PFSK-1 (cell line): ENCODE measurements at regions not wholly inside any gene's neighbourhood (a gene's known extent, or its start where the extent isn't known, plus 50 kb on each side); places are given as distances from the start of the nearest gene placed in this dataset.

Experiments used
- POLR2AphosphoS5 ChIP-seq: IDR thresholded peaks from 2 replicates; pipeline ENCODE4 v1.6.1; 2012; ENCODE audit warnings: low read depth, mild to moderate bottlenecking, control low read depth, low read length, moderate library complexity
- REST ChIP-seq, 2 experiments: IDR thresholded peaks; 2 replicates each; pipeline versions ENCODE4 v1.6.1 to v1.8.0; 2011 to 2012; ENCODE audit warnings: low read depth in 2 of 2, low read length in 2 of 2, control low read depth in 1 of 2, inconsistent platforms in 1 of 2, mild to moderate bottlenecking in 1 of 2, moderate library complexity in 1 of 2; ENCODE audit not compliant: insufficient read depth in 1 of 2
- SIN3A ChIP-seq: IDR thresholded peaks from 2 replicates; pipeline ENCODE4 v1.6.1; 2012; ENCODE audit warnings: mild to moderate bottlenecking, low read length, moderate library complexity, borderline replicate concordance; ENCODE audit not compliant: insufficient read depth
- TAF1 ChIP-seq: IDR thresholded peaks from 2 replicates; pipeline ENCODE4 v1.6.1; 2012; ENCODE audit warnings: low read length, control low read depth, borderline replicate concordance; ENCODE audit not compliant: insufficient read depth

- no peak for TF ChIP-seq POLR2AphosphoS5
- no peak for TF ChIP-seq TAF1
- no peak for TF ChIP-seq REST (IDR thresholded peaks at IDR 0.05; ENCODE audit: insufficient read depth in 1 of 2, low read depth in 2 of 2, low read length in 2 of 2)
- TF ChIP-seq SIN3A: no peak
Measured at GRCh38 chr12:61138415-61138759, 1121.8 kb upstream of the USP15 start.
